CD4-positive, alpha-beta T cell (primary cell): ENCODE measurements at regions not wholly inside any gene's neighbourhood (a gene's known extent, or its start where the extent isn't known, plus 50 kb on each side); places are given as distances from the start of the nearest gene placed in this dataset.
"Not testable (repeated sequence)": the region's sequence is repeated elsewhere in the genome, so short reads cannot be mapped to it uniquely, and the experiment has no call there.

Experiments used
- ATAC-seq: fragments of 200-7000 bp; cut with Tn5 transposase; one replicate; pipeline ENCODE4 v1.10.0; 2022; ENCODE audit warnings: mild to moderate bottlenecking; ENCODE audit not compliant: poor library complexity
- CTCF ChIA-PET: fragments of 350-600 bp; sonication (Branson Sonifier 250); formaldehyde crosslinking; loops from one replicate; lab custom pipeline; 2021; ENCODE audit warnings: antibody characterized with exemption, inconsistent platforms; lab: Charles Lee
- POLR2A ChIA-PET: fragments of 350-600 bp; sonication (Branson Sonifier 250); formaldehyde crosslinking; loops from one replicate; lab custom pipeline; 2021; ENCODE audit warnings: antibody characterized with exemption, inconsistent platforms; lab: Charles Lee
- DNase-seq, 14 experiments: peaks; one replicate each; pipeline ENCODE4 v3.0.0-alpha.2; 2013 to 2020; ENCODE audit warnings: mixed read lengths in 2 of 14
- H3K27ac ChIP-seq, 2 donors: one replicate each; pipeline versions ENCODE4 v1.5.1 to v1.7.0; 2013; ENCODE audit warnings: low read length in 2 of 2, low read depth in 1 of 2, mild to moderate bottlenecking in 1 of 2
- H3K27me3 ChIP-seq, 2 experiments: 1 replicate in 1 of 2; 2 replicates in 1 of 2; pipeline versions ENCODE4 v1.6.1 to v1.7.0; 2013; ENCODE audit warnings: low read length in 2 of 2, control low read depth in 1 of 2, mild to moderate bottlenecking in 1 of 2, moderate library complexity in 1 of 2; ENCODE audit not compliant: insufficient read depth in 2 of 2, control insufficient read depth in 1 of 2
- H3K36me3 ChIP-seq: one replicate; pipeline ENCODE4 v1.6.1; 2013; ENCODE audit warnings: low read length, control low read depth; ENCODE audit not compliant: insufficient read depth
- H3K4me1 ChIP-seq: one replicate; pipeline ENCODE4 v1.6.1; 2013; ENCODE audit warnings: low read length, control low read depth; ENCODE audit not compliant: insufficient read depth
- H3K4me3 ChIP-seq: one replicate; pipeline ENCODE4 v1.5.1; 2013; ENCODE audit warnings: mild to moderate bottlenecking, low read length, moderate library complexity
- H3K9me3 ChIP-seq, 2 experiments: 1 replicate in 1 of 2; 2 replicates in 1 of 2; pipeline versions ENCODE4 v1.6.1 to v1.7.0; 2013; ENCODE audit warnings: low read length in 2 of 2, mild to moderate bottlenecking in 2 of 2, control low read depth in 1 of 2, moderate library complexity in 1 of 2; ENCODE audit not compliant: control insufficient read depth in 1 of 2, insufficient read depth in 1 of 2
- H3K27ac Mint-ChIP-seq: one replicate; pipeline ENCODE4 v1.8.0; 2020; ENCODE audit warnings: mixed read lengths
- H3K27me3 Mint-ChIP-seq: one replicate; pipeline ENCODE4 v1.8.0; 2021; ENCODE audit warnings: mixed read lengths
- H3K36me3 Mint-ChIP-seq: one replicate; pipeline ENCODE4 v1.8.0; 2021; ENCODE audit warnings: low read depth, mixed read lengths
- H3K4me1 Mint-ChIP-seq: one replicate; pipeline ENCODE4 v1.8.0; 2021; ENCODE audit warnings: low read depth, mixed read lengths
- H3K4me3 Mint-ChIP-seq: one replicate; pipeline ENCODE4 v1.8.0; 2020; ENCODE audit warnings: mild to moderate bottlenecking, mixed read lengths
- H3K9me3 Mint-ChIP-seq: one replicate; pipeline ENCODE4 v1.8.0; 2020; ENCODE audit warnings: mixed read lengths
- CTCF ChIP-seq: fragments of 200-600 bp; IDR thresholded peaks from one replicate; pipeline ENCODE4 v1.8.0; 2022; ENCODE audit warnings: antibody characterized with exemption, mild to moderate bottlenecking
- intact Hi-C, 2 experiments: fragments of 100-400 bp; cut with DNase I in 1 of 2; cut with micrococcal nuclease in 1 of 2; formaldehyde crosslinking; loops; one replicate each; pipeline versions ENCODE4 v1.15.1 to v1.9.0; 2023 to 2025; cut with DNase I, micrococcal nuclease

GRCh38 chr5:62886603-62887315, 308.1 kb downstream of the LRRC70 start:
- no peak for DNase-seq
- no peaks in the 10 kb centered on the region for H3K36me3 Mint-ChIP-seq
- no peak for TF ChIP-seq CTCF
- no peaks in the 10 kb centered on the region for H3K4me1 ChIP-seq
- ChIA-PET CTCF (no interaction called here), POLR2A (interaction anchor here (0.6 kb wide), 1 partner anchor 1058 kb away, joined by 3 read pairs; no protein-coding TSS in a partner anchor)
- H3K27ac ChIP-seq, result no peak overlapping the region
- no peak overlapping the region for H3K4me3 Mint-ChIP-seq
- no peak overlapping the region for H3K4me3 ChIP-seq
- no peaks in the 10 kb centered on the region for H3K27me3 Mint-ChIP-seq
- H3K27ac Mint-ChIP-seq, result no peak overlapping the region
- no peaks in the 10 kb centered on the region for H3K9me3 Mint-ChIP-seq
- no peaks in the 10 kb centered on the region for H3K36me3 ChIP-seq
- H3K9me3 ChIP-seq, result no peaks in the 10 kb centered on the region
- no peak for ATAC-seq
- H3K27me3 ChIP-seq, result no peaks in the 10 kb centered on the region
- H3K4me1 Mint-ChIP-seq, result no peaks in the 10 kb centered on the region
- intact Hi-C loops, result no loop called here

GRCh38 chr5:62837330-62837729, 258.7 kb downstream of the LRRC70 start:
- intact Hi-C loops, H3K27ac ChIP-seq, H3K27ac Mint-ChIP-seq, H3K27me3 Mint-ChIP-seq, POLR2A ChIA-PET, DNase-seq, H3K4me3 Mint-ChIP-seq, CTCF ChIA-PET, H3K36me3 ChIP-seq, H3K4me1 ChIP-seq, H3K27me3 ChIP-seq, ATAC-seq, H3K36me3 Mint-ChIP-seq, H3K4me3 ChIP-seq, H3K4me1 Mint-ChIP-seq: not testable (repeated sequence)
- H3K9me3 Mint-ChIP-seq, result peaks cover 22% of the 10 kb centered on the region
- H3K9me3 ChIP-seq, result peaks cover 0 to 13% of the 10 kb centered on the region in 2 experiments

- Histone ChIP-seq H3K27ac (no peak overlapping the region), H3K4me1 (no peaks in the 10 kb centered on the region), H3K4me3 (no peak overlapping the region), H3K27me3 (no peaks in the 10 kb centered on the region), H3K36me3 (no peaks in the 10 kb centered on the region), H3K9me3 (peaks cover 0 to 6% of the 10 kb centered on the region in 2 experiments)
- no peaks in the 10 kb centered on the region for H3K36me3 Mint-ChIP-seq
- peaks cover 10% of the 10 kb centered on the region for H3K27me3 Mint-ChIP-seq
- no peak overlapping the region for H3K4me3 Mint-ChIP-seq
- H3K27ac Mint-ChIP-seq, result no peak overlapping the region
- DNase-seq (no peak), ATAC-seq (no peak)
- intact Hi-C loops, result no loop called here
- H3K4me1 Mint-ChIP-seq, result no peaks in the 10 kb centered on the region
- CTCF ChIA-PET, result no interaction called here
- no peak for TF ChIP-seq CTCF
- POLR2A ChIA-PET, result no interaction called here
- peaks cover 4% of the 10 kb centered on the region for H3K9me3 Mint-ChIP-seq
Measured at GRCh38 chr5:62829604-62829986, 251.0 kb downstream of the LRRC70 start.
